ENCODE measurements at regions not wholly inside any gene's neighbourhood (a gene's known extent, or its start where the extent isn't known, plus 50 kb on each side); places are given as distances from the start of the nearest gene placed in this dataset.

GRCh38 chr10:111650088-111650487 is 533.5 kb downstream of the GPAM start:
- Histone ChIP-seq H3K9me3 (peaks cover 0 to 40% (median 23%) of the 10 kb centered on the region in 8 donors), H3K4me3 (no peak overlapping the region), H3K36me3 (no peaks in the 10 kb centered on the region), H3K4me1 (no peaks in the 10 kb centered on the region), H3K27ac (no peak overlapping the region), H3K27me3 (replicated peaks in 1 of 7) (no peaks in the 10 kb centered on the region)
- WGBS, 5 donors = 62 to 100% (median 84%) methylated on average over 2 of the region's 2 CpGs
- intact Hi-C loops (cut with DNase I; ENCODE audit: low total_unique reads) = no loop called here
- TF ChIP-seq, protein P1, sequence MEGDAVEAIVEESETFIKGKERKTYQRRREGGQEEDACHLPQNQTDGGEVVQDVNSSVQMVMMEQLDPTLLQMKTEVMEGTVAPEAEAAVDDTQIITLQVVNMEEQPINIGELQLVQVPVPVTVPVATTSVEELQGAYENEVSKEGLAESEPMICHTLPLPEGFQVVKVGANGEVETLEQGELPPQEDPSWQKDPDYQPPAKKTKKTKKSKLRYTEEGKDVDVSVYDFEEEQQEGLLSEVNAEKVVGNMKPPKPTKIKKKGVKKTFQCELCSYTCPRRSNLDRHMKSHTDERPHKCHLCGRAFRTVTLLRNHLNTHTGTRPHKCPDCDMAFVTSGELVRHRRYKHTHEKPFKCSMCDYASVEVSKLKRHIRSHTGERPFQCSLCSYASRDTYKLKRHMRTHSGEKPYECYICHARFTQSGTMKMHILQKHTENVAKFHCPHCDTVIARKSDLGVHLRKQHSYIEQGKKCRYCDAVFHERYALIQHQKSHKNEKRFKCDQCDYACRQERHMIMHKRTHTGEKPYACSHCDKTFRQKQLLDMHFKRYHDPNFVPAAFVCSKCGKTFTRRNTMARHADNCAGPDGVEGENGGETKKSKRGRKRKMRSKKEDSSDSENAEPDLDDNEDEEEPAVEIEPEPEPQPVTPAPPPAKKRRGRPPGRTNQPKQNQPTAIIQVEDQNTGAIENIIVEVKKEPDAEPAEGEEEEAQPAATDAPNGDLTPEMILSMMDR (IDR thresholded peaks at IDR 0.05 in 8 of 11, conservative IDR thresholded peaks at IDR 0.05 in 3 of 11) = no peak
- no peak for TF ChIP-seq POLR2A (IDR thresholded peaks at IDR 0.05)
- TF ChIP-seq POLR2AphosphoS5 (IDR thresholded peaks at IDR 0.05) = no peak
- no peak for DNase-seq

DNA sequence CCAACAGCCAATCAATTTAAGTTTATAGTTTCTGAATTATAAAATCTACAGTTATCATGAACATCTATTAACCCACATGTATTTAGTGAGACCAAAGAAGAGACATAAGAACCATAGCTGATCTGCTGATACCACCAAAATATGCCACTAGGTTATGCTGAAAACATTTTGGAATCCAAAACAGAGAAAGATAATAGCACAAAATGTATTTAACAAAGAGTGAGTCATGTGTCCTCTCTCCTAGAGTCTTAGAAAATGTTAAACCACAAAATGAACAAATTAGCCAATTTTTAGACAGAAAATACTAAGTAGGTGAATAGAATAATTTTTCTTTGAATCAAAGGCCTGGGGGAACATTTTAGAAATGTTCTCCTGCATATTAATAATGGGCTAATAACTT is 527.5 kb downstream of the GPAM start:
- H3K4me3 ChIP-seq = no peak overlapping the region
- no peaks in the 10 kb centered on the region for H3K4me1 ChIP-seq
- TF ChIP-seq POLR2A (IDR thresholded peaks at IDR 0.05) (no peak), POLR2AphosphoS5 (IDR thresholded peaks at IDR 0.05) (no peak)
- TF ChIP-seq, protein P1 (IDR thresholded peaks at IDR 0.05 in 8 of 11, conservative IDR thresholded peaks at IDR 0.05 in 3 of 11) = no peak
- DNase-seq = no peak
- no peaks in the 10 kb centered on the region for H3K27me3 ChIP-seq (replicated peaks in 1 of 7)
- H3K27ac ChIP-seq = no peak overlapping the region
- H3K9me3 ChIP-seq = peaks cover 0 to 7% (median 0%) of the 10 kb centered on the region in 8 donors
- no peaks in the 10 kb centered on the region for H3K36me3 ChIP-seq
- intact Hi-C loops (cut with DNase I; ENCODE audit: low total_unique reads) = no loop called here

- no peak for DNase-seq
- TF ChIP-seq, protein P1 (IDR thresholded peaks at IDR 0.05 in 8 of 11, conservative IDR thresholded peaks at IDR 0.05 in 3 of 11) = no peak
- TF ChIP-seq POLR2A (IDR thresholded peaks at IDR 0.05) (no peak), POLR2AphosphoS5 (IDR thresholded peaks at IDR 0.05) (no peak)
- intact Hi-C loops (cut with DNase I; ENCODE audit: low total_unique reads) = no loop called here
- H3K27ac ChIP-seq = no peak overlapping the region
- H3K27me3 ChIP-seq (replicated peaks in 1 of 7) = no peaks in the 10 kb centered on the region
- 76 to 87% (median 84%) methylated on average over 1 of the region's 1 CpG for WGBS, 5 donors
- no peaks in the 10 kb centered on the region for H3K36me3 ChIP-seq
- no peak overlapping the region for H3K4me3 ChIP-seq
- no peaks in the 10 kb centered on the region for H3K9me3 ChIP-seq
- H3K4me1 ChIP-seq = no peaks in the 10 kb centered on the region
Observed at GRCh38 chr10:111677759-111678158, 505.8 kb downstream of the GPAM start.

DNA sequence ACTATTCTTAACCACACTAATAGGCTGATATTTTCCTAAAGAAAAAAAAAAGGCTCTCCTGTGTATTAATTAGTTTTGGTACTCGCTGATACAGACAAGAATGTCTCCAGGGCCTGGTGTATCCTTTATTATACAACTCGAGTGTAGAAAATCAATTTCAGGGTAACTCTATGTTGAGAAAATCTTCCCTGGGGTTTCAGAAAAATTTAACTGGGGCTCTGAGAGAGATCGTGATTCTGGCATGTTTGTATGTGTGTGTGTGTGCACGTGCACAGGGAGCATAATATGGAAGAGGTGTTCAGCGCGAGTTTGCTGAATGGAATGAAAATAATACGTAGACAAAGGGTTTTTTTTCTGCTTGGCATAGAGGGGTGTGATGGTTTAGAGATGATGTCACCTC is 496.8 kb downstream of the GPAM start:
- Histone ChIP-seq H3K4me3 (no peak overlapping the region), H3K9me3 (peaks cover 0 to 7% (median 2%) of the 10 kb centered on the region in 8 donors), H3K36me3 (no peaks in the 10 kb centered on the region), H3K27me3 (replicated peaks in 1 of 7) (no peaks in the 10 kb centered on the region), H3K27ac (no peak overlapping the region), H3K4me1 (no peaks in the 10 kb centered on the region)
- WGBS, 5 donors = 83 to 93% (median 87%) methylated on average over 7 of the region's 7 CpGs
- intact Hi-C loops (cut with DNase I; ENCODE audit: low total_unique reads) = no loop called here
- no peak for DNase-seq
- TF ChIP-seq POLR2A (IDR thresholded peaks at IDR 0.05) = no peak
- no peak for TF ChIP-seq POLR2AphosphoS5 (IDR thresholded peaks at IDR 0.05)
- TF ChIP-seq, protein P1 (IDR thresholded peaks at IDR 0.05 in 8 of 11, conservative IDR thresholded peaks at IDR 0.05 in 3 of 11) = no peak

Data from spleen (tissue), 11 donors.